DMS 273 (cell line): ENCODE measurements at regions not wholly inside any gene's neighbourhood (a gene's known extent, or its start where the extent isn't known, plus 50 kb on each side); places are given as distances from the start of the nearest gene placed in this dataset.
"Not testable (repeated sequence)": the region's sequence is repeated elsewhere in the genome, so short reads cannot be mapped to it uniquely, and the experiment has no call there.

ENCODE experiments used
- DNase-seq: peaks from one replicate; lab custom pipeline; 2025; ENCODE audit not compliant: unreplicated experiment; lab: John Stamatoyannopoulos, UW

- peak; percentile 64 for DNase-seq
Measured at GRCh38 chr20:30585244-30585796, 672.1 kb upstream of the DEFB115 start.

- DNase-seq, result not testable (repeated sequence)
Measured at GRCh38 chr20:30586178-30586577, 671.3 kb upstream of the DEFB115 start.

- no peak for DNase-seq
Measured at GRCh38 chr20:30593572-30593971, 663.9 kb upstream of the DEFB115 start.

GRCh38 chr20:30594112-30594511, 663.4 kb upstream of the DEFB115 start:
- DNase-seq, result no peak

- DNase-seq, result no peak
Measured at GRCh38 chr20:30595698-30596097, 661.8 kb upstream of the DEFB115 start.

GRCh38 chr20:30597429-30597828, 660.0 kb upstream of the DEFB115 start:
- not testable (repeated sequence) for DNase-seq

- DNase-seq, result no peak
Measured at GRCh38 chr20:30598460-30599230, 658.8 kb upstream of the DEFB115 start.

- no peak for DNase-seq
Measured at GRCh38 chr20:30599990-30600389, 657.5 kb upstream of the DEFB115 start.

GRCh38 chr20:30601974-30602373, 655.5 kb upstream of the DEFB115 start:
- no peak for DNase-seq

GRCh38 chr20:30602424-30602823, 655.0 kb upstream of the DEFB115 start:
- no peak for DNase-seq

- no peak for DNase-seq
Measured at GRCh38 chr20:30606990-30607389, 650.5 kb upstream of the DEFB115 start.

- DNase-seq, result no peak
Measured at GRCh38 chr20:30610029-30610693, 647.3 kb upstream of the DEFB115 start.

- DNase-seq, result no peak
Measured at GRCh38 chr20:30610751-30611150, 646.7 kb upstream of the DEFB115 start.

GRCh38 chr20:30611239-30611984, 646.1 kb upstream of the DEFB115 start:
- DNase-seq, result no peak

- DNase-seq, result no peak
Measured at GRCh38 chr20:30612344-30612743, 645.1 kb upstream of the DEFB115 start.

GRCh38 chr20:30621346-30621745, 636.1 kb upstream of the DEFB115 start:
- DNase-seq, result not testable (repeated sequence)

- DNase-seq, result not testable (repeated sequence)
Measured at GRCh38 chr20:30624310-30624709, 633.2 kb upstream of the DEFB115 start.

- not testable (repeated sequence) for DNase-seq
Measured at GRCh38 chr20:30629376-30629775, 628.1 kb upstream of the DEFB115 start.

- no peak for DNase-seq
Measured at GRCh38 chr20:30630761-30631160, 626.7 kb upstream of the DEFB115 start.

GRCh38 chr20:30631261-30631789, 626.1 kb upstream of the DEFB115 start:
- DNase-seq, result not testable (repeated sequence)

- not testable (repeated sequence) for DNase-seq
Measured at GRCh38 chr20:30632773-30633172, 624.7 kb upstream of the DEFB115 start.
